ENCODE measurements at regions not wholly inside any gene's neighbourhood (a gene's known extent, or its start where the extent isn't known, plus 50 kb on each side); places are given as distances from the start of the nearest gene placed in this dataset.
A peak's percentile ranks its signal among the peaks of the same experiment; 100 is the strongest.

GRCh38 chr3:80543154-80543553, 775.4 kb upstream of the ROBO1 start:
- FAIRE-seq, result no peak
- no peak for DNase-seq (ENCODE audit: low read depth)
- Histone ChIP-seq H3K36me3 (ENCODE audit: control insufficient read depth, insufficient read depth, low read length) (no peaks in the 10 kb centered on the region), H3K27me3 (ENCODE audit: control insufficient read depth, insufficient read depth, low read length) (no peaks in the 10 kb centered on the region), H3K4me3 (ENCODE audit: low read depth, low read length) (no peak overlapping the region)
- no peak for TF ChIP-seq CTCF (IDR thresholded peaks at IDR 0.05; ENCODE audit: insufficient read depth, low read length, severe bottlenecking)

- FAIRE-seq (no peak), DNase-seq (ENCODE audit: low read depth) (no peak)
- Histone ChIP-seq H3K4me3 (ENCODE audit: low read depth, low read length) (no peak overlapping the region), H3K36me3 (ENCODE audit: control insufficient read depth, insufficient read depth, low read length) (no peaks in the 10 kb centered on the region), H3K27me3 (ENCODE audit: control insufficient read depth, insufficient read depth, low read length) (no peaks in the 10 kb centered on the region)
- TF ChIP-seq CTCF (IDR thresholded peaks at IDR 0.05; ENCODE audit: insufficient read depth, low read length, severe bottlenecking), result no peak
Observed at GRCh38 chr3:80542456-80542855, 774.7 kb upstream of the ROBO1 start.

- Histone ChIP-seq H3K4me3 (ENCODE audit: low read depth, low read length) (no peak overlapping the region), H3K27me3 (ENCODE audit: control insufficient read depth, insufficient read depth, low read length) (no peaks in the 10 kb centered on the region), H3K36me3 (ENCODE audit: control insufficient read depth, insufficient read depth, low read length) (no peaks in the 10 kb centered on the region)
- DNase-seq (ENCODE audit: low read depth) (no peak), FAIRE-seq (no peak)
- no peak for TF ChIP-seq CTCF (IDR thresholded peaks at IDR 0.05; ENCODE audit: insufficient read depth, low read length, severe bottlenecking)
Observed at GRCh38 chr3:80537680-80538079, 769.9 kb upstream of the ROBO1 start.

- Histone ChIP-seq H3K36me3 (ENCODE audit: control insufficient read depth, insufficient read depth, low read length) (no peaks in the 10 kb centered on the region), H3K27me3 (ENCODE audit: control insufficient read depth, insufficient read depth, low read length) (no peaks in the 10 kb centered on the region), H3K4me3 (ENCODE audit: low read depth, low read length) (no peak overlapping the region)
- TF ChIP-seq CTCF (IDR thresholded peaks at IDR 0.05; ENCODE audit: insufficient read depth, low read length, severe bottlenecking), result no peak
- no peak for DNase-seq (ENCODE audit: low read depth)
- FAIRE-seq, result no peak
Observed at GRCh38 chr3:80535286-80535685, 767.5 kb upstream of the ROBO1 start.

GRCh38 chr3:80533553-80533952, 765.8 kb upstream of the ROBO1 start:
- peak; percentile 81 for DNase-seq (ENCODE audit: low read depth)
- no peaks in the 10 kb centered on the region for H3K27me3 ChIP-seq (ENCODE audit: control insufficient read depth, insufficient read depth, low read length)
- no peak for FAIRE-seq
- H3K36me3 ChIP-seq (ENCODE audit: control insufficient read depth, insufficient read depth, low read length), result no peaks in the 10 kb centered on the region
- TF ChIP-seq CTCF (IDR thresholded peaks at IDR 0.05; ENCODE audit: insufficient read depth, low read length, severe bottlenecking), result no peak
- no peak overlapping the region for H3K4me3 ChIP-seq (ENCODE audit: low read depth, low read length)

GRCh38 chr3:80526153-80526552, 758.4 kb upstream of the ROBO1 start:
- no peaks in the 10 kb centered on the region for H3K27me3 ChIP-seq (ENCODE audit: control insufficient read depth, insufficient read depth, low read length)
- FAIRE-seq (no peak), DNase-seq (ENCODE audit: low read depth) (no peak)
- no peak for TF ChIP-seq CTCF (IDR thresholded peaks at IDR 0.05; ENCODE audit: insufficient read depth, low read length, severe bottlenecking)
- H3K4me3 ChIP-seq (ENCODE audit: low read depth, low read length), result no peak overlapping the region
- H3K36me3 ChIP-seq (ENCODE audit: control insufficient read depth, insufficient read depth, low read length), result no peaks in the 10 kb centered on the region

Data from bronchial epithelial cell (primary cell).